OCI-LY7 (cell line): ENCODE measurements at regions not wholly inside any gene's neighbourhood (a gene's known extent, or its start where the extent isn't known, plus 50 kb on each side); places are given as distances from the start of the nearest gene placed in this dataset.

ENCODE experiments used
- BruUV-seq: library from RNA; stranded (reverse); fragments of 400-500 nt; replicated peaks from 2 replicates; lab custom pipeline; 2021; lab: Mats Ljungman, UMichigan
- CTCF ChIA-PET: fragments of 300-600 bp; sonication (Branson Sonifier 250); formaldehyde crosslinking; loops from one replicate; lab custom pipeline; 2022; ENCODE audit warnings: antibody characterized with exemption; ENCODE audit not compliant: unreplicated experiment; lab: Charles Lee
- POLR2A ChIA-PET: fragments of 300-600 bp; sonication (Branson Sonifier 250); formaldehyde crosslinking; loops from one replicate; lab custom pipeline; 2022; ENCODE audit warnings: antibody characterized with exemption; lab: Charles Lee
- DNase-seq: peaks from one replicate; pipeline ENCODE4 v3.0.0-alpha.2; 2015; ENCODE audit warnings: low spot score
- H2AFZ ChIP-seq: fragments of 200-600 bp; sonication (generic), shearing (Covaris generic); 2 replicates; pipeline ENCODE4 v1.6.1; 2014; ENCODE audit warnings: mild to moderate bottlenecking, antibody characterized with exemption, low read length, moderate library complexity
- H3K27ac ChIP-seq: fragments of 200-600 bp; sonication (generic); 2 replicates; pipeline ENCODE4 v1.5.1; 2014; ENCODE audit warnings: mixed run types, low read depth, mild to moderate bottlenecking, moderate library complexity, low read length, inconsistent platforms; ENCODE audit not compliant: poor library complexity, severe bottlenecking
- H3K36me3 ChIP-seq: fragments of 200-600 bp; sonication (generic); 2 replicates; pipeline ENCODE4 v1.6.1; 2014; ENCODE audit warnings: mild to moderate bottlenecking, antibody characterized with exemption, low read length, moderate library complexity, mixed read lengths; ENCODE audit not compliant: insufficient read depth
- H3K4me1 ChIP-seq: fragments of 200-600 bp; sonication (generic); 2 replicates; pipeline ENCODE4 v1.5.1; 2014; ENCODE audit warnings: mild to moderate bottlenecking, low read length; ENCODE audit not compliant: insufficient read depth, poor library complexity, severe bottlenecking
- H3K4me2 ChIP-seq: fragments of 200-600 bp; sonication (generic); 2 replicates; pipeline ENCODE4 v1.6.1; 2014; ENCODE audit warnings: mild to moderate bottlenecking, low read length
- H3K4me3 ChIP-seq: fragments of 200-600 bp; sonication (generic); 2 replicates; pipeline ENCODE4 v1.5.1; 2014; ENCODE audit warnings: mild to moderate bottlenecking, low read depth, low read length; ENCODE audit not compliant: poor library complexity, severe bottlenecking
- H3K79me2 ChIP-seq: fragments of 200-600 bp; sonication (generic); 2 replicates; pipeline ENCODE4 v1.6.1; 2016; ENCODE audit warnings: low read depth, mild to moderate bottlenecking, low read length, moderate library complexity, mixed read lengths; ENCODE audit not compliant: insufficient read depth
- H3K9me2 ChIP-seq: fragments of 200-600 bp; sonication (generic); 2 replicates; pipeline ENCODE4 v1.6.1; 2016; ENCODE audit warnings: mild to moderate bottlenecking, low read length, mixed read lengths; ENCODE audit not compliant: insufficient read depth
- H3K9me3 ChIP-seq: fragments of 200-600 bp; sonication (generic); 2 replicates; pipeline ENCODE4 v1.6.1; 2014; ENCODE audit warnings: mild to moderate bottlenecking, mixed run types, low read length, mixed read lengths
- H4K20me1 ChIP-seq: fragments of 200-600 bp; sonication (generic); 2 replicates; pipeline ENCODE4 v1.6.1; 2014; ENCODE audit warnings: mild to moderate bottlenecking, antibody characterized with exemption, low read length, moderate library complexity, mixed read lengths; ENCODE audit not compliant: insufficient read depth
- CTCF ChIP-seq: fragments of 200-600 bp; sonication (generic); conservative IDR thresholded peaks from 2 replicates; pipeline ENCODE4 v1.5.1; 2014; ENCODE audit warnings: mild to moderate bottlenecking, antibody characterized with exemption, low read length, moderate library complexity, mixed read lengths
- EZH2phosphoT487 ChIP-seq: fragments of 200-600 bp; sonication (generic); IDR thresholded peaks from 2 replicates; pipeline ENCODE4 v1.6.1; 2018; ENCODE audit warnings: low read depth, borderline replicate concordance, mild to moderate bottlenecking, mixed run types, antibody characterized with exemption, low read length, moderate library complexity, mixed read lengths
- intact Hi-C: fragments of 100-400 bp; cut with micrococcal nuclease; formaldehyde crosslinking; loops from one replicate; pipeline ENCODE4 v1.10.0; 2022; ENCODE audit not compliant: unreplicated experiment

GRCh38 chr6:42503894-42504293 lies 52.2 kb upstream of the TRERF1 start:
- no peaks in the 10 kb centered on the region for H3K79me2 ChIP-seq
- BruUV-seq: no TSS peak
- peaks cover 14% of the 10 kb centered on the region for H3K4me1 ChIP-seq
- H3K27ac ChIP-seq: no peak overlapping the region
- no peak overlapping the region for H3K4me2 ChIP-seq
- intact Hi-C loops: no loop called here
- CTCF ChIA-PET: no interaction called here
- H3K36me3 ChIP-seq: no peaks in the 10 kb centered on the region
- TF ChIP-seq CTCF: no peak
- TF ChIP-seq EZH2phosphoT487: no peak
- H3K9me2 ChIP-seq: no peaks in the 10 kb centered on the region
- H3K4me3 ChIP-seq: no peak overlapping the region
- no peaks in the 10 kb centered on the region for H4K20me1 ChIP-seq
- DNase-seq: no peak
- H3K9me3 ChIP-seq: no peaks in the 10 kb centered on the region; the same call in 1 of the 2 replicates
- no peak overlapping the region for H2AFZ ChIP-seq
- POLR2A ChIA-PET: interaction anchor here (0.6 kb wide), 1 partner anchor 127 kb away, joined by 4 read pairs; no protein-coding TSS in a partner anchor

GRCh38 chr6:42502990-42503389 lies 51.3 kb upstream of the TRERF1 start:
- H4K20me1 ChIP-seq: no peaks in the 10 kb centered on the region
- no peak overlapping the region for H3K4me3 ChIP-seq
- no peaks in the 10 kb centered on the region for H3K36me3 ChIP-seq
- BruUV-seq: no TSS peak
- CTCF ChIA-PET: no interaction called here
- DNase-seq: no peak
- H3K4me2 ChIP-seq: no peak overlapping the region
- no peaks in the 10 kb centered on the region for H3K9me2 ChIP-seq
- H3K27ac ChIP-seq: no peak overlapping the region
- H3K4me1 ChIP-seq: peaks cover 14% of the 10 kb centered on the region
- H3K79me2 ChIP-seq: no peaks in the 10 kb centered on the region
- intact Hi-C loops: no loop called here
- no peak overlapping the region for H2AFZ ChIP-seq
- POLR2A ChIA-PET: no interaction called here
- no peaks in the 10 kb centered on the region; the same call in 1 of the 2 replicates for H3K9me3 ChIP-seq
- no peak for TF ChIP-seq EZH2phosphoT487
- TF ChIP-seq CTCF: no peak

GRCh38 chr6:42502127-42502526 lies 50.4 kb upstream of the TRERF1 start:
- Histone ChIP-seq H3K27ac (no peak overlapping the region), H3K9me2 (no peaks in the 10 kb centered on the region), H2AFZ (no peak overlapping the region), H3K9me3 (no peaks in the 10 kb centered on the region; the same call in 1 of the 2 replicates), H3K36me3 (no peaks in the 10 kb centered on the region), H3K4me1 (peaks cover 11% of the 10 kb centered on the region), H3K4me3 (no peak overlapping the region), H4K20me1 (no peaks in the 10 kb centered on the region), H3K4me2 (no peak overlapping the region), H3K79me2 (no peaks in the 10 kb centered on the region)
- DNase-seq: no peak
- BruUV-seq: no TSS peak
- POLR2A ChIA-PET: interaction anchor here (0.6 kb wide), 1 partner anchor 104 kb away, joined by 3 read pairs; no protein-coding TSS in a partner anchor
- CTCF ChIA-PET: no interaction called here
- no peak for TF ChIP-seq EZH2phosphoT487
- intact Hi-C loops: no loop called here
